Epithelial cell of esophagus (primary cell): ENCODE measurements at regions not wholly inside any gene's neighbourhood (a gene's known extent, or its start where the extent isn't known, plus 50 kb on each side); places are given as distances from the start of the nearest gene placed in this dataset.

Experiments
- DNase-seq: peaks from one replicate; pipeline ENCODE4 v3.0.0; 2010; ENCODE audit warnings: low read depth
- H3K4me3 ChIP-seq: 2 replicates; pipeline ENCODE4 v1.5.1; 2011; ENCODE audit warnings: mild to moderate bottlenecking, low read length, control low read depth
- CTCF ChIP-seq: IDR thresholded peaks from 2 replicates; pipeline ENCODE4 v1.5.1; 2011; ENCODE audit warnings: low read depth, mild to moderate bottlenecking, low read length, control low read depth, inconsistent platforms; ENCODE audit not compliant: insufficient read depth; ENCODE audit errors: missing control alignments

- no peak for TF ChIP-seq CTCF
- no peak for DNase-seq
- H3K4me3 ChIP-seq = no peak overlapping the region
Observed at GRCh38 chr4:127425202-127425845, 207.4 kb upstream of the INTU start.

GRCh38 chr4:127425851-127426250 lies 206.9 kb upstream of the INTU start:
- no peak for TF ChIP-seq CTCF
- no peak for DNase-seq
- H3K4me3 ChIP-seq = no peak overlapping the region

- no peak overlapping the region for H3K4me3 ChIP-seq
- TF ChIP-seq CTCF = no peak
- DNase-seq = no peak
Observed at GRCh38 chr4:127441571-127441970, 191.2 kb upstream of the INTU start.

- DNase-seq = no peak
- TF ChIP-seq CTCF = no peak
- no peak overlapping the region for H3K4me3 ChIP-seq
Observed at GRCh38 chr4:127445471-127445870, 187.3 kb upstream of the INTU start.

- no peak overlapping the region for H3K4me3 ChIP-seq
- no peak for DNase-seq
- TF ChIP-seq CTCF = no peak
Observed at GRCh38 chr4:127446427-127446885, 186.3 kb upstream of the INTU start.

- no peak for TF ChIP-seq CTCF
- H3K4me3 ChIP-seq = no peak overlapping the region
- no peak for DNase-seq
Observed at GRCh38 chr4:127448986-127449385, 183.8 kb upstream of the INTU start.

- no peak for TF ChIP-seq CTCF
- DNase-seq = no peak
- H3K4me3 ChIP-seq = no peak overlapping the region
Observed at GRCh38 chr4:127449449-127449848, 183.3 kb upstream of the INTU start.
